NCI-H2227 treated with DMSO at 0.1 percent for 48 hours (cell line): ENCODE measurements at regions not wholly inside any gene's neighbourhood (a gene's known extent, or its start where the extent isn't known, plus 50 kb on each side); places are given as distances from the start of the nearest gene placed in this dataset.

ENCODE experiments used
- DNase-seq: peaks from one replicate; lab custom pipeline; 2025; lab: John Stamatoyannopoulos, UW

- no peak for DNase-seq
These were observed 92.9 kb downstream of the TXNL1 start for GRCh38 chr18:56545464-56545863.

- no peak for DNase-seq
These were observed 95.9 kb downstream of the TXNL1 start for GRCh38 chr18:56542476-56542875.

GRCh38 chr18:56541793-56542192, 96.6 kb downstream of the TXNL1 start:
- no peak for DNase-seq

GRCh38 chr18:56541340-56541739, 97.1 kb downstream of the TXNL1 start:
- DNase-seq, result no peak

GRCh38 chr18:56538746-56539145, 99.6 kb downstream of the TXNL1 start:
- no peak for DNase-seq

- DNase-seq, result no peak
These were observed 106.1 kb downstream of the TXNL1 start for GRCh38 chr18:56532176-56532840.

- DNase-seq, result no peak
These were observed 115.6 kb downstream of the TXNL1 start for GRCh38 chr18:56522816-56523215.

- no peak for DNase-seq
These were observed 117.1 kb downstream of the TXNL1 start for GRCh38 chr18:56521263-56521662.

GRCh38 chr18:56517761-56518160, 120.6 kb downstream of the TXNL1 start:
- DNase-seq, result no peak

GRCh38 chr18:56517196-56517595, 121.2 kb downstream of the TXNL1 start:
- DNase-seq, result no peak

- DNase-seq, result no peak
These were observed 121.6 kb downstream of the TXNL1 start for GRCh38 chr18:56516789-56517188.

GRCh38 chr18:56515522-56515921, 122.9 kb downstream of the TXNL1 start:
- no peak for DNase-seq

- no peak for DNase-seq
These were observed 126.4 kb downstream of the TXNL1 start for GRCh38 chr18:56511996-56512395.

- DNase-seq, result no peak
These were observed 128.3 kb downstream of the TXNL1 start for GRCh38 chr18:56510108-56510507.

GRCh38 chr18:56509656-56510055, 128.7 kb downstream of the TXNL1 start:
- peak; percentile 71 for DNase-seq

GRCh38 chr18:56508370-56509036, 129.9 kb downstream of the TXNL1 start:
- DNase-seq, result no peak

GRCh38 chr18:56505971-56506370, 132.4 kb downstream of the TXNL1 start:
- DNase-seq, result no peak

- no peak for DNase-seq
These were observed 133.1 kb downstream of the TXNL1 start for GRCh38 chr18:56505293-56505692.

- no peak for DNase-seq
These were observed 136.5 kb downstream of the TXNL1 start for GRCh38 chr18:56501896-56502295.

GRCh38 chr18:56495884-56496283, 142.5 kb downstream of the TXNL1 start:
- DNase-seq, result no peak

- DNase-seq, result no peak
These were observed 144.9 kb downstream of the TXNL1 start for GRCh38 chr18:56493531-56493930.

GRCh38 chr18:56492136-56492535, 146.3 kb downstream of the TXNL1 start:
- DNase-seq, result no peak

- DNase-seq, result no peak
These were observed 147.4 kb downstream of the TXNL1 start for GRCh38 chr18:56490942-56491341.

GRCh38 chr18:56489893-56490292, 148.5 kb downstream of the TXNL1 start:
- no peak for DNase-seq
